MG63 (cell line): ENCODE measurements at regions not wholly inside any gene's neighbourhood (a gene's known extent, or its start where the extent isn't known, plus 50 kb on each side); places are given as distances from the start of the nearest gene placed in this dataset.

Source experiments
- DNase-seq: peaks from one replicate; pipeline ENCODE4 v3.0.0-alpha.2; 2020
- H3K27me3 ChIP-seq: fragments of 250-450 bp; sonication (Bioruptor Pico); 2 replicates; pipeline ENCODE4 v1.5.1; 2020; ENCODE audit warnings: mild to moderate bottlenecking, moderate library complexity
- H3K36me3 ChIP-seq: fragments of 250-450 bp; sonication (Bioruptor Pico); 2 replicates; pipeline ENCODE4 v1.5.1; 2020; ENCODE audit warnings: mild to moderate bottlenecking, moderate library complexity
- H3K4me3 ChIP-seq: fragments of 250-450 bp; sonication (Bioruptor Pico); 2 replicates; pipeline ENCODE4 v1.5.1; 2020; ENCODE audit warnings: mild to moderate bottlenecking, moderate library complexity
- H3K9me3 ChIP-seq: fragments of 250-450 bp; sonication (Bioruptor Pico); 2 replicates; pipeline ENCODE4 v1.5.1; 2020; ENCODE audit warnings: mild to moderate bottlenecking, moderate library complexity

DNA sequence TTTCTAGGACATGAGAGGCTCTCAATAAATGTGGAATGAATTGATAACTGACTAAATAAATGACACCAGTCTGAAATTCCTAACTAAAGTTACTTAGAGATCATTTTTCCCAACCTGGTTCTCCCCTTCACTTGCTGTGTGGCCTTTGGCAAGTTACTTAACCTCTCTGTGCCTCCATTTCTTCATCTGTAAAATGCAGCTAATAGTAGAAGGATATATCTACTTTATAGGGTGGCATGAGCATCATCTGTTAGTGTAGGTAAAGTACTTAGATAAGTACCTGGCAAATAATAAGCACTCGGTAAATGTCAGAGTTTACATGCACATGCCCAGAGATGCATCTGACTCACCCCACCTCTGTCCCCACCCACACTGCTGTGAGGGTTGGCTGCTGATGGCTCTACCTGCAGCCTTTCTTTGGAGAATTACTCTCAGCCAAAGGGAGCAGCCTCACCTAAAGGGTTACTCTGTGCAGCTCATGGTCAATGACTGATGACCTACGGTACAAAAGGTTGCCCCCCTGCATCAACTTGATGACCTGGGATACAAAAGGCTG is 139.3 kb downstream of the CHIC2 start:
- DNase-seq: no peak
- Histone ChIP-seq H3K27me3 (no peaks in the 10 kb centered on the region), H3K9me3 (peaks cover 3% of the 10 kb centered on the region), H3K4me3 (no peak overlapping the region), H3K36me3 (no peaks in the 10 kb centered on the region)

DNA sequence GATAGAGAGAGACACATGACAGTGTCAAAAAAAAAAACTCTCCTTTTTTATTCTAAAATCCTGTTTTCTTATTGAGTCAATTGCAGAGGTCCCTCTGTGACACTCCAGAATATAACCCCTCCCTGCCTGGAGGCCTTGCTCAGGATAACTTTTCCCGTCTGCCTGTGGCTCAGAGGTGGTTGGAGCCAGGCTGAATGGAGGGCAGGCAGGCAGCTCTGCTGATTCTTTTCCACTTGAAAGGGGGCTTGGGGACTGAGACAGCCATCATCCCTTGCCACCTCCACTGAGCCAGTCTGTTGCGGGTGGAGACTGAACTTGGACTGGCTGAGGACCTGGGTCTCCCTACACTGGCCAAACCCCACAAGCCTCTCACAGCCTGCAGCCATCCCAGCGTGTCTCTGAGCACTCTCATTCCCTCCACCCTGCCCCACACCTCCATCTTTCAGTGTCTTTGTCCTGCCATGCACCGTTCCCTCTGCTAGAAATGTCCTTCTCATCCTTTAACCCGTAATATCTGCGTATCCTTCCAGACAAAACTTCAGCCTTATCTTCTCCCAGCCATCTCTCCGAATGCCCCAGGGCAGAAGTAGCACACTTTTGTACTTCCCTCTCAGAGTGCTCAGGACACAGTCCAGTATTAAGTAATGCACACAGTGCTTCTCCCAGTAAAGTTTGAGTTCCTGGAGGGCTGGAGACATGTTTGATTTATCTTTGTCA is 139.9 kb downstream of the CHIC2 start:
- Histone ChIP-seq H3K27me3 (no peaks in the 10 kb centered on the region), H3K36me3 (no peaks in the 10 kb centered on the region), H3K4me3 (no peak overlapping the region), H3K9me3 (peaks cover 3% of the 10 kb centered on the region)
- no peak for DNase-seq

DNA sequence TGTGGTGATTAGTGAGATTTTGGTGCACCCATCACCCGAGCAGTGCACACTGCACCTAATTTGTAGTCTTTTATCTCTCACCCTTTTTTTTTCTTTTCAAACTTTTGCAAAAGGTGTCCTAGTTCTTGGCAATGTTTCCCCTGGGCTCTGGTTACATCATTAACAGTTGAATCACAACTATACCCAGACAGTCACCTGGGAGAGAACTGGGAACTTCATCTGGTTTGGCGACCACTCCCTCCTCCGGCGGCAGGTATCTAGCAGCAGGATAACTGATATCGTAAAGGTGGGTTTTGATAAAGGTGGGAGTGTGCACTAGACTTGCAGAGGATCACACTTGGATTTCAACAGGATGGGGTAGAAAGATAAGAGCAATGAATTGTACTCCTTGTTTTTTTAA is 140.5 kb downstream of the CHIC2 start:
- DNase-seq: no peak
- H3K27me3 ChIP-seq: no peaks in the 10 kb centered on the region

DNA sequence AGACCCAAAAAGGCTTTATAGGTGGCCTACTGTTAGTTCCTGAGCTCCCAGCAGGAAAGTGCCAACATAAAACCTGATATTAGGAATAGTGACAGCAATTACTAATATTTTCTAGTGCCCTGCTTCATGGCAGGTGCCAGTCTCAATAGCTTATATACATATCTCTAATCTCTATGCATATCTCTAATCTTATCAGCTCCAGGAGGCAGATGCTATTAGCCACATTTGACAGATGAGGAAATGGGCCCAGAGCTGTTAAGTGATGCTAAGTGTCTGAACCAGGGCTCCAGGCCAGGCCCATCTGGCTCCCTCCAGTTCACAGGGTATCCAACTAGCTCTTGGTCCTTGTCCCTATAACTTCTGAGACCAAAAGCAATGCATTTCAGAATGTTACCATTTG is 142.5 kb downstream of the CHIC2 start:
- H3K27me3 ChIP-seq: no peaks in the 10 kb centered on the region
- H3K36me3 ChIP-seq: no peaks in the 10 kb centered on the region
- no peak for DNase-seq
- H3K4me3 ChIP-seq: no peak overlapping the region
- H3K9me3 ChIP-seq: no peaks in the 10 kb centered on the region

More for the DNA sequence above, 140.5 kb downstream of the CHIC2 start:
- Histone ChIP-seq H3K36me3 (no peaks in the 10 kb centered on the region), H3K9me3 (no peaks in the 10 kb centered on the region), H3K4me3 (no peak overlapping the region)

DNA sequence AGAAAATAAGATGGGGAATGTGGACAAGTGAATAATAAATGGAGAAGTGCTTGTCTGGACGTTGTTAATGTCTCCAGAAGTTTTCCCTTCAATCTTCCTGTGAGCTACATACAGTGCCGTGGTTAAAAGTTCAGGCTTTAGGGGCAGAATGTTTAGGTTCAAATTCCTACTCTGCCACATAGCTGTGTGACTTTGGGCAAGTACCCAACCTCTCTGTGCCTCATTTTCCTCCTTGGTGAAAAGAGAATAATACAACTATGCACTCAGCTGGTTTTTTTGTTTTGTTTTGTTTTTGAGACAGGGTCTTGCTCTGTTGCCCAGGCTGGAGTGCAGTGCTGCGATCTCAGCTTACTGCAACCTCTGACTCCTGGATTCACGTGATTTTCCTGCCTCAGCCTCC is 143.5 kb downstream of the CHIC2 start:
- no peak for DNase-seq
- no peaks in the 10 kb centered on the region for H3K27me3 ChIP-seq
- H3K4me3 ChIP-seq: no peak overlapping the region
- H3K9me3 ChIP-seq: no peaks in the 10 kb centered on the region
- H3K36me3 ChIP-seq: no peaks in the 10 kb centered on the region

DNA sequence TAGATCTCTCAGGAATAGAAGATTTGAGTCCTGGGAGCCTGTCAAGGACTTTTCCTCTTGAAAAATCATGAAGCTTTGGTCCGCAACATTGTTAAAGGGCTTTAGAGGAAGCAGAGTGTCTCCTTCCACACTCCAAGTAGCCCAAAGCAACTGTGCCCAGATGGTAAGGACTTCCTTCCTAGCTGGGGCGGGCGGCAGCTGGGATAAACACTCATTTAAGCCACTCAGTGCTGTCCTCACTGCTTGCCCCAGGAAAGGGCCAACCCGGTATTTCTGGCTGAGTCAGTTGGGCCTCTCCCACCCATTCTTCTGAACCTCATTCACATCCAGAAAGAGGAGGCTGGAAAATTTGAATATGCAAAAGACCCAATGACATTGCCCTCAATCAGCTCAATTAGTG is 144.3 kb downstream of the CHIC2 start:
- DNase-seq: no peak
- no peaks in the 10 kb centered on the region for H3K9me3 ChIP-seq

DNA sequence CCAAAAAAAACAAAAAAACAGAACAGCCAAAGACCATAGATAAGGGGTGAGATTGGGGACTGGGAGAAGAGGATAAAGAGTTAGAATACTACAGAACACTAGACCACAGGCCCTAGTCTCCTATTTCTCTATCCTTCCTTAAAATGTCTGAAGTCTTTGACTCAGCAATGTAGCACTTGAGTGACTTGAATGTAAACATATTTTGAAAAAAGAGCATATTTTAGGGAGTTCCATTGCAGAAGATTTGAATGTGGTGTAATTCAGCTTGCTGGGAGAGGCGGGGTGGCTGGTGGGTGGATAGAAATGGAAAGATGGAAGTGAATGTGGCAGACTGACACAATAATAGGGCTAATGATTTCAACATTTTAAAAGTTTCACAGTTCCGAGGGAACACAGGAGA is 144.9 kb downstream of the CHIC2 start:
- Histone ChIP-seq H3K9me3 (no peaks in the 10 kb centered on the region), H3K4me3 (no peak overlapping the region), H3K36me3 (no peaks in the 10 kb centered on the region), H3K27me3 (no peaks in the 10 kb centered on the region)
- no peak for DNase-seq

More for the DNA sequence above, 144.3 kb downstream of the CHIC2 start:
- Histone ChIP-seq H3K4me3 (no peak overlapping the region), H3K27me3 (no peaks in the 10 kb centered on the region), H3K36me3 (no peaks in the 10 kb centered on the region)

DNA sequence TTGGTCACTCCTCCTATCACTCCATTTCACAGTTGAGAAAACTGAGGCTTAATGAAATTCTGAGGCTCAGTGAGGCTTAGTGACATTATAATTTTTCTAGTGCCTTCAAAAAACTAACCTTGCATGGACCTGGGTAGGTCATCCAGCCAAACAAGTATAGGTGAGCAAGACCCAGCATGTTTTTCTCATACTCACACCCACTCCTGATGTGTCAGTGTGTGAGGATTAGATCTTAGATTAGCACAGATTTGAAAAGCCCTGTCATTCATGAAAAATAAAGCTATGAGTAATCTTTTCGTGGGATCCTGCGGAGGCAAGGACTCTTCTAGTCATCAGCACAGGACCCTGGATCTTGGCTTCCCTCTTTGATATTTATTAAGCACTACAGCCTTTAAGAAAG is 146.7 kb downstream of the CHIC2 start:
- Histone ChIP-seq H3K27me3 (no peaks in the 10 kb centered on the region), H3K4me3 (no peak overlapping the region), H3K9me3 (no peaks in the 10 kb centered on the region), H3K36me3 (no peaks in the 10 kb centered on the region)
- DNase-seq: peak; percentile 34

DNA sequence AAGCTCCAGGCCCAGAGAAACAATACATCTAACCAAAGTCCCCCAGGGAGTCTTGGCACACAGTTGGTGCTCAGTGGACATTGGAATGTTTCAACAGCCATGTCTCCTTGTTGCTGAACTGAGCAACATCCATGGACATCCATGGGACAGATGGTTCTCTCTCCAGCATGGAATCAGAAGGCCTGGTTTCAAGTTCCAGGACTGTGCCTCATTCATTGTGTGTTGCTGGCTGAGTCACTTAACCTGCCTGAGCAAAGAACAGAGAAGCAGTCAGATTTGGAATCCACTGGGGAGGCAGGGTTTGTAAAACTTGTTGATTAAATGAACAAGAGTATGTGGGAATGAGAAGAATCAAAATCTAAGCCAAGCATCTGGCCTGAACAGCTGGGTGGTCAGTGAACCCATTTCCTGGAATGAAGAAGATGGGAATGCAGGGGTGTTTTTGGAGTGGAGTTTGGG is 147.9 kb downstream of the CHIC2 start:
- peak; percentile 84 for DNase-seq
- Histone ChIP-seq H3K27me3 (no peaks in the 10 kb centered on the region), H3K36me3 (no peaks in the 10 kb centered on the region), H3K4me3 (no peak overlapping the region), H3K9me3 (no peaks in the 10 kb centered on the region)

DNA sequence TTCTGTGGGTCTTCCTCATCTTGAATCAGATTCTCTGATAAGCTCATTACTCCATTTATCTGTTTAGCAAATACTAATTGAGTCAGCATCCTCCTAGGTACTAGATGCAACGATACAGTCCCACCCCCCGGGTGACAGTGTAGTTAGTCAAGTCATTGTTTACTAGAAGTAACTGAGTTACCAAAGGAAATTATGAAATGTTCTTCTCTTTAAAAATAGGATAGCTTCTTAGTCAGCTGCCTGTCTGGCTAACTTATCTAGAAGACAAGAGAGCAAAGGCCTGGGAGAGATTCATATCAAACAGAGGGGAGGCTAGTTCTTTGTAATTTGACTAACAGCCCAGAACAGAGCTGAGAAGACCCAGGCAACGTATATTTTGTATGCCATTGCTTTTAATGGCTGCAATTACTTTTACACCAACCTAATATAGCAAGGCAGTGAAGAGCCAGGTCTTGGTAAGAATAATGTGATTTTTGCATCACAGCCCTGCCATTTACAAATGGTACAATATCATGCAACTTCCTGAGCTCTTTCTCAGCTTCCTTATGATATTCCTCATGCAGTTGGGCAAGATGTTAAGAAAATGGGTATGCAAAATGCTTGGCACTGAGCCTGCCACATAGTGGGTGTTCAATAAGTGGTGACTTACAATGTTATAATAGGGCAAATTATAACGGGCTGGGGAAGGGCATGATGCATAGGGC is 149.9 kb downstream of the CHIC2 start:
- peak; percentile 98 for DNase-seq
- H3K36me3 ChIP-seq: no peaks in the 10 kb centered on the region
- H3K4me3 ChIP-seq: no peak overlapping the region

DNA sequence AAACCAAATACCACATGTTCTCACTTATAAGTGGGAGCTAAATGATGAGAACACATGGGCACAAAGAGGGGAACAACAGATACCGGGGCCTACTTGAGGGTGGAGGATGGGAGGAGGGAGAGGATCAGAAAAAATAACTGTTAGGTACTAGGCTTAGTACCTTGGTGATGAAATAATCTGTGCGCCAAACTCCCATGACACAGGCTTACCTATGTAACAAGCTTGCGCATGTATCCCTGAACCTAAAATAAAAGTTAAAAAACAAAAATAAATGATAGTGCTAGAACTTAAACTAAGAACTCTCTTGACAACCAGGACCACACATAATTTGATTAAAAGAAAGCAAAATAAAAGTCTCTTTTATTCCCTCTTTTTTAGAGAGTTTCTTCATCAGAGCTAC is 150.6 kb downstream of the CHIC2 start:
- Histone ChIP-seq H3K9me3 (no peaks in the 10 kb centered on the region), H3K27me3 (no peaks in the 10 kb centered on the region), H3K4me3 (no peak overlapping the region), H3K36me3 (no peaks in the 10 kb centered on the region)
- DNase-seq: no peak

More for the DNA sequence above, 149.9 kb downstream of the CHIC2 start:
- Histone ChIP-seq H3K27me3 (no peaks in the 10 kb centered on the region), H3K9me3 (no peaks in the 10 kb centered on the region)

DNA sequence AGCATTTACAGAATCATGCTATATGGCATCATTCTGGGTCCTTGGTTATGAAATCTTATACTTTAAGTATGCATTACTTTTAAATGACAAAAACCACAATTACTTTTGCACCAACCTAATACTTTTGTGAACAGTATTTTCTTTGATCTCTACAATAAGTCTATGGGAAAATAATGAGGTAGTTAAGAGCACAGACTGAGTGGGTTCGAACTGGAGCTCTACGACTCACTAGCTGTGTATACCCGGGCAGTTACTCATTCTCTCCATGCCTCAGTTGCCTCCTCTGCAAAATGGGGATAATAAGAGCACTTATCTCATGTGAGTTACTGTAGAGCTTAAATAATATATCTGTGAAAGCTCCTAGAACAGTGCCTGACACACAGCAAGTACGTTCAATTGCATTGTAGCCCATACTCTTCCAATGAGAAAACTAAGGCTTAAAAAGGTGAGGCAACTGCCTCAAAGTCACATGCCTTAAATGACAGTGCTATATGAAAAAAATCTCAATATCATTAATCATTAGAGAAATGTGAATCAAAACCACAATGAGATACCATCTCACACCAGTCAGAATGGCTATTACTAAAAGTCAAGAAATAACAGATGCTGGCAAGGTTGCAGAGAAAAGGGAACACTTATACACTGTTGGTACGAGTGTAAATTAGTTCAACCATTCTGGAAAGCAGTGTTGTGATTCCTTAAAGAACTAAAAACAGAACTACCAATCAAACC is 151.5 kb downstream of the CHIC2 start:
- H3K27me3 ChIP-seq: no peaks in the 10 kb centered on the region
- no peaks in the 10 kb centered on the region for H3K9me3 ChIP-seq
- DNase-seq: no peak
- no peaks in the 10 kb centered on the region for H3K36me3 ChIP-seq
- no peak overlapping the region for H3K4me3 ChIP-seq

DNA sequence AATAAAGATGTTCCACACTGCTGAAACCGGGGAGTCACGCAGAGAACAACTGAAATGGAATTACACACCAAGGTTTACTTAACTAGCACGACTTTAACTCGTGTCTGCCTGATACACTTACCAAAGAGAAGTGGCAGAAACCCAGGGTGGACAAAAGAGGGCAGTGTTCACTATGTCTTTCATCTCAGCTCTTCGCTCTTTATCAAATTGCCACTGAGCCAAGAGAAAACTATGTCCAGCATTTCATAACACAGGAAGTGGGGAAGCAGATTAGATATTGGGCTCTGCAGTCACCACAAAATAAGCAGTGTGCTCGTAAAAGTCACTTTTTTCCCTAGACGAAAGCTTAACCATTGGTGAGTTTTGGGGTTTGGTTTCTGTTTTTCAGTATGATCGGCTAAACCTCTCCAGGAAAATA is 155.7 kb downstream of the CHIC2 start:
- H3K36me3 ChIP-seq: no peaks in the 10 kb centered on the region
- no peaks in the 10 kb centered on the region for H3K27me3 ChIP-seq
- H3K4me3 ChIP-seq: peak overlapping the region; percentile 9
- peak; percentile 76 for DNase-seq
- H3K9me3 ChIP-seq: no peaks in the 10 kb centered on the region

DNA sequence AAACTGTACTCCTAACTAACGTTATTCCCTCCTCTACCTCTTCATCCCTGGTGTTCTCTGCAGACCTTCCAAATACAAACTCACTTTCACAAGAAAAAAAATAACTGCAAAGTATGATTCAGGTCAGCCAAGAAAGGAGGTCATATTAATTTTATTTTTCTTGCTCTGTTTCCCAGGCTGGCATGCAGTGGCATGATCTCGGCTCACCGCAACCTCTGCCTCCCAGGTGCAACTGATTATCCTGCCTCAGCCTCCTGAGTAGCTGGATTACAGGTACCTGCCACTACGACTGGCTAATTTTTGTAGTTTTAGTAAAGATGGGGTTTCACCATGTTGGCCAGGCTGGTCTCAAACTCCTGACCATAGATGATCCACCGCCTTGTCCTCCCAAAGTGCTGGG is 156.6 kb downstream of the CHIC2 start:
- H3K36me3 ChIP-seq: no peaks in the 10 kb centered on the region
- no peak overlapping the region for H3K4me3 ChIP-seq
- no peaks in the 10 kb centered on the region for H3K9me3 ChIP-seq
- no peak for DNase-seq
- H3K27me3 ChIP-seq: no peaks in the 10 kb centered on the region

DNA sequence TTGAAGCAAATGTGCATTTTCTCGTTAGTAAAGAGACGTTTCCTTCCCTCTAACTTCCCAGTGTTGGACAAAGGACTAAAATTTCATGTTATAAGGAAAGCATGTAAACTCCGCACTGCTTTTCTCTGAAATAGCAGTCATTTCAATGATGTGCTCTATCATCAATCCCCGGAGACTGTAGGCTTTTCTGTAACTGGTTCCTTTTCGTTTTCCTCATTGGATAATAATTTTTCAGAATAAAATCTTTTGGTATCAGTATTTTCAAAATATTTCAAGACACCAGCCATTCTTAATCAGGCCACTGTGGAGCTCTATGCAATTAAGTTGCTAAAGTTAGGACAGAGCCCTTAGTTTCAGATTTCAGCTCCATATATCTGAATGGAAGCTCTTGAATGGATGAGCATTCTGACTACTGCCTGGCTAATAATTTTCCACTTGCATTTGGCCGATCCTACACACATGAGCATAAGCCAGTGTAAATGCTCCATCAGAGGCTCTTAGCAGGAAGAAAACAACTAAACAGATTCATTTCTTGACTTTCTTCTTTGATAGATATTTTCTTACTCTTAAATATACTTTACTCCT is 157.7 kb downstream of the CHIC2 start:
- H3K9me3 ChIP-seq: no peaks in the 10 kb centered on the region
- no peaks in the 10 kb centered on the region for H3K36me3 ChIP-seq
- no peak for DNase-seq
- H3K27me3 ChIP-seq: no peaks in the 10 kb centered on the region
- no peak overlapping the region for H3K4me3 ChIP-seq

DNA sequence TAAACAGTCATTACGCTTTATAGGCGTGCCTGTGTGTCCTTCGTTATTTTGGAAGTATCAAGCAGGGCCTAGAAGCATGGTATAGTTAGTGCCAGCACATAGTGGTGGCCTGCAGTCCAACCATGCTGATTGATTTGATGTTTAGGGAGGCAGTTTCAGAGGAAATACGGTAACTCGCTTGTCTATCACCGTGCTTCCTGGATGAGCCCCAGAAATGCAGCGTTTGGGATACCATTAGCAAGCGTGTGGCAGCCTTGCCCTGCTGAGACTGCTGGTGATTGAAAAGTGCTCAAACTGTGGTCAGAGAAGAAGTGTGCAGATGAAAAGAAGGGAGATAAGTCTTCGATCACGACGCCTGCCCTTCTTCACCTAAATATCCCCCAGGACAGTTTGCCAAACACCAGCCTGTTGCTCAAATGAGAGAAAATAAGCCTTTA is 158.4 kb downstream of the CHIC2 start:
- peak; percentile 89 for DNase-seq
- no peaks in the 10 kb centered on the region for H3K9me3 ChIP-seq
- no peaks in the 10 kb centered on the region for H3K36me3 ChIP-seq
- H3K27me3 ChIP-seq: no peaks in the 10 kb centered on the region
- H3K4me3 ChIP-seq: peak overlapping the region; percentile 32
